Epithelial cell of esophagus (primary cell): ENCODE measurements at regions not wholly inside any gene's neighbourhood (a gene's known extent, or its start where the extent isn't known, plus 50 kb on each side); places are given as distances from the start of the nearest gene placed in this dataset.
A peak's percentile ranks its signal among the peaks of the same experiment; 100 is the strongest.

ENCODE experiments used
- DNase-seq: peaks from one replicate; pipeline ENCODE4 v3.0.0; 2010; ENCODE audit warnings: low read depth
- H3K4me3 ChIP-seq: 2 replicates; pipeline ENCODE4 v1.5.1; 2011; ENCODE audit warnings: mild to moderate bottlenecking, low read length, control low read depth
- TF ChIP-seq, protein P1 (sequence below): IDR thresholded peaks from 2 replicates; pipeline ENCODE4 v1.5.1; 2011; ENCODE audit warnings: low read depth, mild to moderate bottlenecking, low read length, control low read depth, inconsistent platforms; ENCODE audit not compliant: insufficient read depth; ENCODE audit errors: missing control alignments

DNA sequence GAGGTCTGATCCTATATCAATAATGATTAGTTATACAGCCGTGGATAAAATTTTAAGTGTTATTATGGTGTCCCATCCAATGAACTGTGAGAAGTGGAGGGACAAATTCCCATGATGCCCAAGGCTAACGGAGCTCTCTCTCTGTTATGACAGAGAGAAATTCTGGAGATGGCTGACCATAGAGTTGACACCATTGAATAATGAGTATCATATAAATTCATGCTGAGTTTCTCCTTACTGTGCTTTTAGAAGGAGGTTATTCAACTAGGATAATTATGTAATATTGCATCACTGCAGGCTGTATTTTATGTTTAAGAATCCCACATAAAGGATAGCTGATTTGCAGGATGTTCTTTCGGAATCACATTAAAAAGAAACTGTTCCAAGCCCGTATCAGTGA is 82.9 kb downstream of the PYDC2 start:
- TF ChIP-seq, protein P1, sequence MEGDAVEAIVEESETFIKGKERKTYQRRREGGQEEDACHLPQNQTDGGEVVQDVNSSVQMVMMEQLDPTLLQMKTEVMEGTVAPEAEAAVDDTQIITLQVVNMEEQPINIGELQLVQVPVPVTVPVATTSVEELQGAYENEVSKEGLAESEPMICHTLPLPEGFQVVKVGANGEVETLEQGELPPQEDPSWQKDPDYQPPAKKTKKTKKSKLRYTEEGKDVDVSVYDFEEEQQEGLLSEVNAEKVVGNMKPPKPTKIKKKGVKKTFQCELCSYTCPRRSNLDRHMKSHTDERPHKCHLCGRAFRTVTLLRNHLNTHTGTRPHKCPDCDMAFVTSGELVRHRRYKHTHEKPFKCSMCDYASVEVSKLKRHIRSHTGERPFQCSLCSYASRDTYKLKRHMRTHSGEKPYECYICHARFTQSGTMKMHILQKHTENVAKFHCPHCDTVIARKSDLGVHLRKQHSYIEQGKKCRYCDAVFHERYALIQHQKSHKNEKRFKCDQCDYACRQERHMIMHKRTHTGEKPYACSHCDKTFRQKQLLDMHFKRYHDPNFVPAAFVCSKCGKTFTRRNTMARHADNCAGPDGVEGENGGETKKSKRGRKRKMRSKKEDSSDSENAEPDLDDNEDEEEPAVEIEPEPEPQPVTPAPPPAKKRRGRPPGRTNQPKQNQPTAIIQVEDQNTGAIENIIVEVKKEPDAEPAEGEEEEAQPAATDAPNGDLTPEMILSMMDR, result no peak
- no peak for DNase-seq
- no peak overlapping the region for H3K4me3 ChIP-seq

DNA sequence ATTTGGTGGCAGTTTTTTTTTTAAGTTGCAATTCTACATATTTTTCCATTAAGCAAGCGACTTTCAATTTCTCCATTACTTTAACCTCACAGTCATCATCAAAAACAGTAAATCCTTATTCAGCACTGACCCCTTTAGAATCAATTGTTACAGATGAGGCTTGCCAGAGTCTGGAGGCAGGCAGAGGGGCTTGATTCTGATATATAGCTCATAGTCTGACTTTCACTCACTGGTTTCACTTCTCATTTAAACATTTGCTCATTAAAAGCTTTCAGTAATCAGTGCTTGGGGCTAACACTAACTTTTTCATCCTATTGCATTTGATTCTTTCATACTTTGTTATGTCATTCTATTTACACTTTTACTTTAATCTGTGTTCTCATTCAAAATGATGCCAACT is 88.4 kb downstream of the PYDC2 start:
- no peak for DNase-seq
- no peak overlapping the region for H3K4me3 ChIP-seq
- TF ChIP-seq, protein P1, result no peak

DNA sequence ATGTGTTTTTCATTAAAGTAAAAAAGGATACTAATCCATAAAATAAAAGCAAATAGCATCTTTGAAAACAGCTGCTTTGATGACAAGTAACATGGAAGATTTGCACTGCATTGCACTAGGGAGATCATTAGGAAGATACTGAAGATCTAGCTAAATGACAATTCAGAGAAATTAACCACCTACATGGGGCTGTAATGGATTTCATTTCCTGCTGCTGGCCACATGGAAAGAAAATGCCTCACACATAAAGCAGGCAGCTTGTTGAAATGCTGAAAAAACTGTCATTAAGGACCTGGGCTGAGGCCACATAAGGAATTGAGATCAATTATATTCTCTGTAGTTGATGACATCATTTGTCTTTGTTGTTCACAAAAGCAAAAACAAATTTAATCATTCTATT is 94.1 kb downstream of the PYDC2 start:
- TF ChIP-seq, protein P1, result no peak
- no peak for DNase-seq
- H3K4me3 ChIP-seq, result no peak overlapping the region

GRCh38 chr3:191557322-191557721 is 96.4 kb downstream of the PYDC2 start:
- no peak overlapping the region for H3K4me3 ChIP-seq
- no peak for DNase-seq
- TF ChIP-seq, protein P1, result no peak

DNA sequence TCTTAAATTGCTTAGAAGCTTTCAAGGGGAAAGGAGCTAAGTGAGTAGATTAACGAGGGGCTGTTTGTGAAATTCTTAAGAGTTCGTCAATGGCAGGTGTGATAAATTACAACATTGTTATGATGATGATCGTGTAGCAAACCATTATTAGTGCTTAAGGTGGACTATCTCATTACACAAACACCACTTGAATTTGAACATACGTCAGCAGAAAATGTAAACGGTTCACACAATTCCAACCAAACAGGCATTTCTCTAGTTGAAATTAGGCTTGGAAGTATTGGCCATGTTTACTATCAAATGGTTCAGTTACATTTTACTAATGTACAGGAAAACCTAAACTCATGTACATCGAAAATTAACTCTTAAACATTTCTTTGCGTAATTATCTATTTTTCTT is 102.8 kb downstream of the PYDC2 start:
- H3K4me3 ChIP-seq, result no peak overlapping the region
- TF ChIP-seq, protein P1, result no peak
- DNase-seq, result no peak

GRCh38 chr3:191566469-191566868 is 105.5 kb downstream of the PYDC2 start:
- TF ChIP-seq, protein P1, result no peak
- no peak overlapping the region for H3K4me3 ChIP-seq
- peak; percentile 77 for DNase-seq

DNA sequence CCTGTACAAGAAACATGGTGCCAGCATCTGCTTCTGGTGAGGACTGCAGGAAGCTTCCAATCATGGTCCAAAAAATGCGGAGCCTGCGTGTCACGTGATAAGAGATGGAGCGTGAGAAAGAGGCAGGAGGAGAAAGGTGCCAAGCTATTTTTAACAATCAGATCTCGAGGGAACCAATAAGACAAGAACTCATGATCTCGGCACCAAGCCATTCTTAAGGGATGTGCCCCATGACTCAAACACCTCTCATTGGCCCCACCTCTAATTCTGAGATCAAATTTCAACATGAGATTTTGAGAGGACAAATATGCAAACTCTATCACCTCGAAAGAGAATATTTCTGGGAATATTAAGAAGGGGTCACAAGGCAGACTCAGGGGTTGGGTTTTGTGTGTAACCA is 107.2 kb downstream of the PYDC2 start:
- H3K4me3 ChIP-seq, result no peak overlapping the region
- peak; percentile 1 for DNase-seq
- TF ChIP-seq, protein P1, result no peak
